Subcutaneous abdominal adipose tissue (tissue), 5 donors: ENCODE measurements at regions not wholly inside any gene's neighbourhood (a gene's known extent, or its start where the extent isn't known, plus 50 kb on each side); places are given as distances from the start of the nearest gene placed in this dataset.

Source experiments
- H3K27ac ChIP-seq: one replicate; pipeline ENCODE4 v1.7.0; 2013; ENCODE audit warnings: low read depth, mild to moderate bottlenecking, inconsistent platforms, low read length, moderate library complexity
- H3K27me3 ChIP-seq, 5 donors: one replicate each; pipeline ENCODE4 v1.7.0; 2013; ENCODE audit warnings: low read length in 5 of 5, inconsistent platforms in 1 of 5; ENCODE audit not compliant: control insufficient read depth in 5 of 5, insufficient read depth in 4 of 5
- H3K36me3 ChIP-seq, 5 donors: one replicate each; pipeline ENCODE4 v1.7.0; 2013; ENCODE audit warnings: low read length in 5 of 5; ENCODE audit not compliant: control insufficient read depth in 5 of 5, insufficient read depth in 5 of 5
- H3K4me1 ChIP-seq, 5 donors: one replicate each; pipeline ENCODE4 v1.7.0; 2013; ENCODE audit warnings: low read length in 5 of 5, mild to moderate bottlenecking in 3 of 5, moderate library complexity in 1 of 5; ENCODE audit not compliant: control insufficient read depth in 5 of 5, insufficient read depth in 5 of 5
- H3K4me3 ChIP-seq, 5 donors: one replicate each; pipeline ENCODE4 v1.7.0; 2013; ENCODE audit warnings: low read length in 5 of 5, low read depth in 1 of 5
- H3K9ac ChIP-seq, 5 donors: one replicate each; pipeline ENCODE4 v1.7.0; 2013; ENCODE audit warnings: low read length in 5 of 5, mild to moderate bottlenecking in 4 of 5, moderate library complexity in 3 of 5
- H3K9me3 ChIP-seq, 5 donors: one replicate each; pipeline ENCODE4 v1.7.0; 2013; ENCODE audit warnings: low read length in 5 of 5; ENCODE audit not compliant: control insufficient read depth in 5 of 5
- donor health status: healthy.
- donor health status: healthy.
- donor health status: healthy.
- donor health status: healthy.
- donor health status: healthy.

- H3K36me3 ChIP-seq, result no peaks in the 10 kb centered on the region
- no peak overlapping the region for H3K9ac ChIP-seq
- no peak overlapping the region for H3K27ac ChIP-seq
- peaks cover 0 to 3% (median 0%) of the 10 kb centered on the region in 5 donors for H3K27me3 ChIP-seq
- peaks cover 0 to 4% (median 0%) of the 10 kb centered on the region in 5 donors for H3K9me3 ChIP-seq
- H3K4me3 ChIP-seq, result no peak overlapping the region
- H3K4me1 ChIP-seq, result no peaks in the 10 kb centered on the region
These were observed 193.3 kb upstream of the PROK2 start for GRCh38 chr3:71978150-71978721.

GRCh38 chr3:71977525-71977924, 192.6 kb upstream of the PROK2 start:
- Histone ChIP-seq H3K27ac (no peak overlapping the region), H3K9me3 (peaks cover 0 to 4% (median 0%) of the 10 kb centered on the region in 5 donors), H3K4me3 (no peak overlapping the region), H3K36me3 (no peaks in the 10 kb centered on the region), H3K4me1 (no peaks in the 10 kb centered on the region), H3K27me3 (peaks cover 0 to 3% (median 0%) of the 10 kb centered on the region in 5 donors), H3K9ac (no peak overlapping the region)

- peaks cover 0 to 3% (median 0%) of the 10 kb centered on the region in 5 donors for H3K27me3 ChIP-seq
These were observed 190.6 kb upstream of the PROK2 start for GRCh38 chr3:71975573-71975972.

GRCh38 chr3:71974786-71975185, 189.8 kb upstream of the PROK2 start:
- H3K9me3 ChIP-seq, result peaks cover 0 to 4% (median 0%) of the 10 kb centered on the region in 5 donors

More at GRCh38 chr3:71975573-71975972, 190.6 kb upstream of the PROK2 start:
- no peaks in the 10 kb centered on the region for H3K4me1 ChIP-seq
- H3K36me3 ChIP-seq, result no peaks in the 10 kb centered on the region
- H3K9me3 ChIP-seq, result peaks cover 0 to 4% (median 0%) of the 10 kb centered on the region in 5 donors
- no peak overlapping the region for H3K27ac ChIP-seq
- no peak overlapping the region for H3K9ac ChIP-seq
- H3K4me3 ChIP-seq, result no peak overlapping the region

DNA sequence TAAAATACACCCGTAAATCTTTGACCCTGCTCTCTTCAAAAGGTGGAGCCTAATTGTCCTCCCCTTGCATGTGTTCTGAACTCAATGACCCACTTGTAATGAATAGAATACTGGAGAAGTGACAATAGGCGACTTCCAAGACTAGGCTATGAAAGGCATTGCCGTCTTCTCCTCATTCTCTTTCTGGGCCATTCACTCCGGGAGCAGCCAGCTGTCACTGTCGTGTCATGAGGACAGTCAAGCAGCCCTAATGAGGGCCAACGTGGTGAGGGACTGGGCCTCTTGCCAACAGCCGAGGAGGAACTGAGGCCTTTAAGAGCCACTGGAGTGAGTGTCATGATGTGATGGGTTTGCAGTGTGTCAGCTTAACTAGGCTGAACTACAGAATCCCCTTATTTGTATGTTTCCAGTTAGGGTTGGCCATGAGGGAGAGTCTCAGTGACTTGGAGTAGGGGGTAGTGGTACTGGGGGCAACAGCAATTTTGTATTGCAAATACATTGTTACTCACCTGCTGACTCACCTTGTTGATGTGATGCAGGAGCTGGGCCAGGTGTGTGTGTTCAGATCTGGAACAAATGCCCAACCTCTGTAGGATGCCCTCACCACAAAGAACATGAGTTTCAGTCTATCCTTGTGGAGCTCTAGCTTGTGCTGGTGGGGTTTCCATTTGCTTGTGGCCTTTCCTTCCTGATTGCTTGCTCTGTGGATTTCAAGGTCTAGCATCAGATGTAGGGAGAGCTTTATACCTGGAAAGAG, 188.5 kb upstream of the PROK2 start:
- Histone ChIP-seq H3K9me3 (peaks cover 0 to 4% (median 0%) of the 10 kb centered on the region in 5 donors), H3K4me3 (no peak overlapping the region), H3K27me3 (peaks cover 0 to 5% (median 1%) of the 10 kb centered on the region in 5 donors), H3K9ac (no peak overlapping the region), H3K4me1 (no peaks in the 10 kb centered on the region), H3K27ac (no peak overlapping the region), H3K36me3 (no peaks in the 10 kb centered on the region)

More at GRCh38 chr3:71974786-71975185, 189.8 kb upstream of the PROK2 start:
- Histone ChIP-seq H3K27me3 (peaks cover 0 to 5% (median 0%) of the 10 kb centered on the region in 5 donors), H3K4me3 (no peak overlapping the region), H3K27ac (no peak overlapping the region), H3K36me3 (no peaks in the 10 kb centered on the region), H3K4me1 (no peaks in the 10 kb centered on the region), H3K9ac (no peak overlapping the region)

- Histone ChIP-seq H3K4me3 (no peak overlapping the region), H3K36me3 (no peaks in the 10 kb centered on the region), H3K27me3 (peaks cover 0 to 7% (median 2%) of the 10 kb centered on the region in 5 donors), H3K27ac (no peak overlapping the region), H3K9ac (no peak overlapping the region), H3K4me1 (no peaks in the 10 kb centered on the region), H3K9me3 (peaks cover 0 to 4% (median 0%) of the 10 kb centered on the region in 5 donors)
These were observed 187.1 kb upstream of the PROK2 start for GRCh38 chr3:71972031-71972430.

DNA sequence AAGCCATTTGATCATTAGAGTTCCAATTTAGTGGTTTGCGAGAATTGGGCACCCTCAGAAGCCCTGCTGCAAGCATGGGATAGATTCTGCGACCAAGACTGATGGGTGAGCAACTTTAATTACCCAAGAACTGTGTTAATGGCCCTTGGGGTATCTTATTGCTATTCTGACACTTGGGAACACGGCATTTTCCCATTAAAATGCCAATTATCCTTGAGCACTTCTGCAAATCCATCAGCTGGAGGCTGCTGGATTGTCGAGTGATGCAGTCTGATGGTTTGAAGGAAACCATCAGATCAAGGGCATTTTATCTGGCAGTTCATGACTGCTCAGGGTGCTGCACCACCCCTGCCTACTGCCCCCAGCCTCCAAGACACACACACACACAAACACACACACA, 183.6 kb upstream of the PROK2 start:
- no peak overlapping the region for H3K9ac ChIP-seq
- H3K4me1 ChIP-seq, result no peaks in the 10 kb centered on the region
- no peak overlapping the region for H3K4me3 ChIP-seq
- no peak overlapping the region for H3K27ac ChIP-seq
- H3K27me3 ChIP-seq, result peaks cover 0 to 7% (median 3%) of the 10 kb centered on the region in 5 donors
- H3K36me3 ChIP-seq, result no peaks in the 10 kb centered on the region
- no peaks in the 10 kb centered on the region for H3K9me3 ChIP-seq

GRCh38 chr3:71966185-71966584, 181.2 kb upstream of the PROK2 start:
- Histone ChIP-seq H3K4me1 (no peaks in the 10 kb centered on the region), H3K9ac (no peak overlapping the region), H3K36me3 (no peaks in the 10 kb centered on the region), H3K9me3 (no peaks in the 10 kb centered on the region), H3K27ac (no peak overlapping the region), H3K27me3 (peaks cover 0 to 7% (median 2%) of the 10 kb centered on the region in 5 donors), H3K4me3 (no peak overlapping the region)

- Histone ChIP-seq H3K9ac (no peak overlapping the region), H3K4me1 (no peaks in the 10 kb centered on the region), H3K9me3 (no peaks in the 10 kb centered on the region), H3K4me3 (no peak overlapping the region), H3K27ac (no peak overlapping the region), H3K36me3 (no peaks in the 10 kb centered on the region), H3K27me3 (peaks cover 0 to 7% (median 4%) of the 10 kb centered on the region in 5 donors)
These were observed 179.2 kb upstream of the PROK2 start for GRCh38 chr3:71964170-71964569.

GRCh38 chr3:71962561-71963240, 177.8 kb upstream of the PROK2 start:
- Histone ChIP-seq H3K4me1 (no peaks in the 10 kb centered on the region), H3K9me3 (no peaks in the 10 kb centered on the region), H3K27ac (no peak overlapping the region), H3K27me3 (peaks cover 0 to 5% (median 4%) of the 10 kb centered on the region in 5 donors), H3K36me3 (no peaks in the 10 kb centered on the region), H3K4me3 (no peak overlapping the region), H3K9ac (no peak overlapping the region)
